ENCODE measurements at regions not wholly inside any gene's neighbourhood (a gene's known extent, or its start where the extent isn't known, plus 50 kb on each side); places are given as distances from the start of the nearest gene placed in this dataset.

- Mint-ChIP-seq H3K36me3 (ENCODE audit: insufficient read depth, unreplicated experiment) (no peaks in the 10 kb centered on the region), H3K4me3 (ENCODE audit: low read depth, unreplicated experiment) (no peak overlapping the region), H3K4me1 (ENCODE audit: low read depth, unreplicated experiment) (no peaks in the 10 kb centered on the region), H3K27me3 (ENCODE audit: unreplicated experiment) (no peaks in the 10 kb centered on the region), H3K9me3 (ENCODE audit: low read depth, unreplicated experiment) (no peaks in the 10 kb centered on the region), H3K27ac (ENCODE audit: unreplicated experiment) (no peak overlapping the region)
- no TSS peak for BruUV-seq (replicated peaks)
- TF ChIP-seq CTCF (IDR thresholded peaks at IDR 0.05; ENCODE audit: unreplicated experiment), result no peak
- no peak for DNase-seq
- intact Hi-C loops (cut with micrococcal nuclease; ENCODE audit: unreplicated experiment), result no loop called here
- CTCF ChIA-PET, result no interaction called here
Observed at GRCh38 chr10:65602182-65602865, 1323.5 kb upstream of the LRRTM3 start.

- DNase-seq, result no peak
- H3K27ac Mint-ChIP-seq (ENCODE audit: unreplicated experiment), result no peak overlapping the region
- CTCF ChIA-PET, result no interaction called here
Observed at GRCh38 chr10:65611592-65611991, 1314.2 kb upstream of the LRRTM3 start.

GRCh38 chr10:65614956-65615565 is 1310.8 kb upstream of the LRRTM3 start:
- Mint-ChIP-seq H3K27me3 (ENCODE audit: unreplicated experiment) (no peaks in the 10 kb centered on the region), H3K36me3 (ENCODE audit: insufficient read depth, unreplicated experiment) (no peaks in the 10 kb centered on the region), H3K27ac (ENCODE audit: unreplicated experiment) (no peak overlapping the region), H3K4me3 (ENCODE audit: low read depth, unreplicated experiment) (no peak overlapping the region), H3K4me1 (ENCODE audit: low read depth, unreplicated experiment) (no peaks in the 10 kb centered on the region), H3K9me3 (ENCODE audit: low read depth, unreplicated experiment) (peaks cover 9% of the 10 kb centered on the region)
- intact Hi-C loops (cut with micrococcal nuclease; ENCODE audit: unreplicated experiment), result no loop called here
- CTCF ChIA-PET, result no interaction called here
- no peak for DNase-seq
- TF ChIP-seq CTCF (IDR thresholded peaks at IDR 0.05; ENCODE audit: unreplicated experiment), result no peak
- no TSS peak for BruUV-seq (replicated peaks)

More at GRCh38 chr10:65611592-65611991, 1314.2 kb upstream of the LRRTM3 start:
- intact Hi-C loops (cut with micrococcal nuclease; ENCODE audit: unreplicated experiment), result no loop called here
- Mint-ChIP-seq H3K36me3 (ENCODE audit: insufficient read depth, unreplicated experiment) (no peaks in the 10 kb centered on the region), H3K4me1 (ENCODE audit: low read depth, unreplicated experiment) (no peaks in the 10 kb centered on the region), H3K27me3 (ENCODE audit: unreplicated experiment) (no peaks in the 10 kb centered on the region), H3K4me3 (ENCODE audit: low read depth, unreplicated experiment) (no peak overlapping the region), H3K9me3 (ENCODE audit: low read depth, unreplicated experiment) (peaks cover 12% of the 10 kb centered on the region)
- no peak for TF ChIP-seq CTCF (IDR thresholded peaks at IDR 0.05; ENCODE audit: unreplicated experiment)
- BruUV-seq (replicated peaks), result no TSS peak

- H3K36me3 Mint-ChIP-seq (ENCODE audit: insufficient read depth, unreplicated experiment), result no peaks in the 10 kb centered on the region
- no peak for TF ChIP-seq CTCF (IDR thresholded peaks at IDR 0.05; ENCODE audit: unreplicated experiment)
- CTCF ChIA-PET, result no interaction called here
- DNase-seq, result no peak
- no peak overlapping the region for H3K4me3 Mint-ChIP-seq (ENCODE audit: low read depth, unreplicated experiment)
- peaks cover 8% of the 10 kb centered on the region for H3K4me1 Mint-ChIP-seq (ENCODE audit: low read depth, unreplicated experiment)
- intact Hi-C loops (cut with micrococcal nuclease; ENCODE audit: unreplicated experiment), result no loop called here
- H3K27ac Mint-ChIP-seq (ENCODE audit: unreplicated experiment), result no peak overlapping the region
- no peaks in the 10 kb centered on the region for H3K27me3 Mint-ChIP-seq (ENCODE audit: unreplicated experiment)
- peaks cover 9% of the 10 kb centered on the region for H3K9me3 Mint-ChIP-seq (ENCODE audit: low read depth, unreplicated experiment)
- BruUV-seq (replicated peaks), result no TSS peak
Observed at GRCh38 chr10:65618126-65618525, 1307.7 kb upstream of the LRRTM3 start.
